ENCODE measurements at regions not wholly inside any gene's neighbourhood (a gene's known extent, or its start where the extent isn't known, plus 50 kb on each side); places are given as distances from the start of the nearest gene placed in this dataset.

GRCh38 chr13:22569811-22570210 is 611.0 kb upstream of the SGCG start:
- TF ChIP-seq POLR2A (IDR thresholded peaks at IDR 0.05), result no peak
- TF ChIP-seq EP300 (IDR thresholded peaks at IDR 0.05), result no peak

Data from gastroesophageal sphincter (tissue), 2 donors.